ENCODE measurements at regions not wholly inside any gene's neighbourhood (a gene's known extent, or its start where the extent isn't known, plus 50 kb on each side); places are given as distances from the start of the nearest gene placed in this dataset.

GRCh38 chr2:12949406-12949805 is 232.7 kb downstream of the TRIB2 start:
- CTCF ChIA-PET, result no interaction called here
- intact Hi-C loops (cut with micrococcal nuclease; ENCODE audit: unreplicated experiment), result no loop called here
- no peaks in the 10 kb centered on the region for H3K9me3 ChIP-seq (replicated peaks; ENCODE audit: control insufficient read depth, insufficient read depth, low read length)
- H4K20me1 ChIP-seq (ENCODE audit: control insufficient read depth, insufficient read depth), result no peaks in the 10 kb centered on the region
- FAIRE-seq (no peak), DNase-seq (ENCODE audit: low read depth, low spot score) (no peak), ATAC-seq (no peak)
- H3K27me3 ChIP-seq (replicated peaks in 1 of 2; ENCODE audit: control insufficient read depth in 2 of 2, insufficient read depth in 2 of 2, low read length in 1 of 2), result no peaks in the 10 kb centered on the region; a peak in 1 of 4 replicates
- no peak for TF ChIP-seq HDAC2 (IDR thresholded peaks at IDR 0.05)
- TF ChIP-seq GATAD2B (conservative IDR thresholded peaks at IDR 0.05; ENCODE audit: low read depth), result no peak
- TF ChIP-seq ZBED1 (IDR thresholded peaks at IDR 0.05; ENCODE audit: borderline replicate concordance), result no peak
- TF ChIP-seq BCLAF1 (IDR thresholded peaks at IDR 0.05), result no peak
- no peak for TF ChIP-seq ZBTB11 (CRISPR knock-in tag; IDR thresholded peaks at IDR 0.05)
- no peak for TF ChIP-seq POU2F2 (IDR thresholded peaks at IDR 0.05; ENCODE audit: borderline replicate concordance, low read depth, low read length)
- no peak for TF ChIP-seq SMAD1 (IDR thresholded peaks at IDR 0.05; ENCODE audit: low read depth, partially characterized antibody)
- TF ChIP-seq, protein P1, sequence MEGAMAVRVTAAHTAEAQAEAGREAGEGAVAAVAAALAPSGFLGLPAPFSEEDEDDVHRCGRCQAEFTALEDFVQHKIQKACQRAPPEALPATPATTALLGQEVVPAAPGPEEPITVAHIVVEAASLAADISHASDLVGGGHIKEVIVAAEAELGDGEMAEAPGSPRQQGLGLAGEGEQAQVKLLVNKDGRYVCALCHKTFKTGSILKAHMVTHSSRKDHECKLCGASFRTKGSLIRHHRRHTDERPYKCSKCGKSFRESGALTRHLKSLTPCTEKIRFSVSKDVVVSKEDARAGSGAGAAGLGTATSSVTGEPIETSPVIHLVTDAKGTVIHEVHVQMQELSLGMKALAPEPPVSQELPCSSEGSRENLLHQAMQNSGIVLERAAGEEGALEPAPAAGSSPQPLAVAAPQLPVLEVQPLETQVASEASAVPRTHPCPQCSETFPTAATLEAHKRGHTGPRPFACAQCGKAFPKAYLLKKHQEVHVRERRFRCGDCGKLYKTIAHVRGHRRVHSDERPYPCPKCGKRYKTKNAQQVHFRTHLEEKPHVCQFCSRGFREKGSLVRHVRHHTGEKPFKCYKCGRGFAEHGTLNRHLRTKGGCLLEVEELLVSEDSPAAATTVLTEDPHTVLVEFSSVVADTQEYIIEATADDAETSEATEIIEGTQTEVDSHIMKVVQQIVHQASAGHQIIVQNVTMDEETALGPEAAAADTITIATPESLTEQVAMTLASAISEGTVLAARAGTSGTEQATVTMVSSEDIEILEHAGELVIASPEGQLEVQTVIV (IDR thresholded peaks at IDR 0.05; ENCODE audit: borderline replicate concordance, partially characterized antibody), result no peak
- no peak for TF ChIP-seq CEBPB (IDR thresholded peaks at IDR 0.05; ENCODE audit: borderline replicate concordance in 1 of 2, low read depth in 2 of 2, low read length in 2 of 2)
- no peak for TF ChIP-seq CBX5 (IDR thresholded peaks at IDR 0.05; ENCODE audit: low read depth)
- TF ChIP-seq SMARCA5 (IDR thresholded peaks at IDR 0.05), result no peak
- no peak for TF ChIP-seq BACH1 (IDR thresholded peaks at IDR 0.05; ENCODE audit: borderline replicate concordance)
- TF ChIP-seq NFYA (IDR thresholded peaks at IDR 0.05; ENCODE audit: borderline replicate concordance, low read depth, low read length), result no peak
- RAD21 ChIA-PET (ENCODE audit: unreplicated experiment), result no interaction called here
- no TSS peak for BruUV-seq (replicated peaks)
- no peaks in the 10 kb centered on the region for H3K4me1 ChIP-seq (ENCODE audit: control insufficient read depth, insufficient read depth, low read length)
- in situ Hi-C loops (cut with MboI), result no loop called here
- 0% methylated on average over 1 of the region's 1 CpG for WGBS (ENCODE audit: insufficient coverage, insufficient replicate concordance, low lambda C conversion rate, missing lambda C conversion rate)
- H3K4me2 ChIP-seq (ENCODE audit: control insufficient read depth, insufficient read depth), result no peak overlapping the region
- POLR2A ChIA-PET, result no interaction called here
- no peaks in the 10 kb centered on the region for H3K36me3 ChIP-seq (ENCODE audit: control insufficient read depth in 2 of 2, insufficient read depth in 2 of 2, low read length in 1 of 2)
- no peak overlapping the region for H3K4me3 ChIP-seq
- SMC1A ChIA-PET (ENCODE audit: uncharacterized antibody, unreplicated experiment), result interaction anchor here (1.1 to 1.2 kb wide), 2 partner anchors 19 to 57 kb away, joined by 3 to 4 read pairs; no protein-coding TSS in a partner anchor
- no peak overlapping the region for H3K9ac ChIP-seq (ENCODE audit: control insufficient read depth, insufficient read depth, low read length)
- H2AFZ ChIP-seq (ENCODE audit: control insufficient read depth, low read depth, low read length), result no peak overlapping the region
- H3K27ac ChIP-seq (ENCODE audit: control insufficient read depth, insufficient read depth), result no peak overlapping the region
- no peaks in the 10 kb centered on the region for H3K79me2 ChIP-seq (ENCODE audit: control insufficient read depth, insufficient read depth, low read length)
